Dedifferentiated amniotic fluid mesenchymal stem cell (primary cell): ENCODE measurements at regions not wholly inside any gene's neighbourhood (a gene's known extent, or its start where the extent isn't known, plus 50 kb on each side); places are given as distances from the start of the nearest gene placed in this dataset.

Source experiments
- DNase-seq: peaks from one replicate; pipeline ENCODE4 v3.0.0-alpha.2; 2016; ENCODE audit errors: extremely low spot score

DNA sequence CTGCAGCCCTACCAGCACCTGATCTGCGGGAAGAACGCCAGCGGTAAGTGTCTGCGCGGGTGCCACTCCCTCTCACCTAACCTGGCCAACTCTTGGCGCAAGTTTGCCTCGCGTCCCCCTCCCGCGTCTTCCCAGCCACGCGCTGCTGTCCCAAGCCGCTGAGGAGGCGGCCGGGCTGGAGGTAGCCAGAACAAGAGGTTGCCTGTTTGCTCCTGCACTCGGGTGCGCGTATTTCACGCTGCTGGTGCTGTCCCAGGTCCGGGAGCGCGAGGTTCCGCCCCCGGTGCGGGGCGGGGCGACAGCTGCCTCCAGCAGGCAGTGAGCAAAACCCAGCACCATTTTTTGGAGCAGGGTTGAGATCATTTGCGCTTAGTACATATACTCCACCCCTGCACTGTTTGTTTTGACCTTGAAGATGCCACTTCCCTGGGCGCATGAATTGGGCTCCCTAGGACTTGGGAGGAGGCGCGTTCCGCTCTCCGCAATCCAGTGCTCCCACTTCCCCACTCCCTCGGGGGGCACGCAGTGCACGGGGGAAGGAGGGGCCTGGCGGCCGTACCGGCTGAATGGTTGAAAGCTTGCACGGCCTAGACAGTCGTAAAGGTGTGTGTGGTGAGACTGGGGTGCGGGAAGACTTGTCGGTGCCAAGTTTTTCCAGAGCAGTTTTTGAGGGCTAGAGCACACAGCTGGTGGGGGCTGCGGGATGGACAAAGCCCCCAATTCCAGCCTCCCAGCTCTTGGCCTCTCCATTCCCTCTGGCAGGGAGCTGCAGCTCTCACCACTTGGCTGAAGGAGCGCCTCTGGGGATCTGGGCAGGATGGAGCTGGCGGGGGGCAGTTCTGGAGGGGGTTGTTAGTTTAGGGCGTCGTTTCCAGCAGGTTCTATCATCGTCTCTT, 226.9 kb upstream of the CRY1 start:
- DNase-seq: no peak

DNA sequence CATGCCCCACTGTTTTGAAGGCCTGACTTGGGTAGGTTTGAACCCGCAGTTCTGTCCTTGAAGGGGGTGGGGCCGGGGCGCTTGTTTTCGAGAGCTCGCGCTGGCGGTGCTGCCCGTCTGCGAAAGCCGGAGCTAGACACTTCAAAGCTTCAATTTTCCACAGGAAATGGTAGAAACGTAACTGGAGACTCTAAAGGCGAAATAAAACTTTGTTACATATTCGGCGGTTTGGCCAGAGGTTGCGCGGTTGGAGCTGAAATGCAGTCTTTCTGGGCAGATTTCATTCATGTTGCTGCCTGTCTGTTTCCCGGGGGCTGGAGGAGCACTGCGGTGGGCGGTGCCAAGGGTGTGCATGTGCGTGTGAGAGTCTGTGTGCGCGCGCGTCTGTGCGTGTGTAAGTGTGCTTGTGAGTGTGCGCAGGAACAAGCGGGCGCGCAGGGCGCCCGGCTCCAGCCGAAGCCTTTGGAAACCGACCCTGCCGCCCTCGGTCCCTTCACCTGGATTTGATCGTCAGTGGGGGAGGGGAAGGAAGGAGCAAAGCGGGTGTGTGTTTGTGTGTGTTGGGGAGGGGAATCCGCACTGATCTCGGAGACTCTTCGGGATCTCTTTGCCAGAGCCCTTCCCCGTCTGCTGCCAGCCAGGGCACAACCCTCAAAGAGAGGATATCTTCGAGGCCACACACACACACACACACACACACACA, 227.7 kb upstream of the CRY1 start:
- no peak for DNase-seq

DNA sequence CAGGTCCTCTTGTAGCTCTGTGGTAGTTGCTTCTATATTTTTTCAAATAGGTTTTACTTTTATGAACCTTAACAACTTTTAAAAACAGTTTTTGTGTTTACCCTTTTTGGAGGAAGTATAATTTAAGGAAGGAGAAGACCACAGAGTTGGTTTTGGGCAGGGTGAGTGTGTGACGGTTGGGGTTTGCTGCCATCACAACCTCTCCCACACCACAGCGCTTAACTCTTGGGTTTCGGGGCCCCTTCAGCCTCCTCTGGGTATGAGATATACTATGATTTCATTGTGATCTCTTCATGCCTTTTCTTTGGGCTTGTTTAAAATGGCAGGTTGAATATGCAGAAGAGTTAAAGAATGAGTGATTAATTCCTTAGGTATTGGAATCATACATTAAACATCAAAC, 228.7 kb upstream of the CRY1 start:
- no peak for DNase-seq

DNA sequence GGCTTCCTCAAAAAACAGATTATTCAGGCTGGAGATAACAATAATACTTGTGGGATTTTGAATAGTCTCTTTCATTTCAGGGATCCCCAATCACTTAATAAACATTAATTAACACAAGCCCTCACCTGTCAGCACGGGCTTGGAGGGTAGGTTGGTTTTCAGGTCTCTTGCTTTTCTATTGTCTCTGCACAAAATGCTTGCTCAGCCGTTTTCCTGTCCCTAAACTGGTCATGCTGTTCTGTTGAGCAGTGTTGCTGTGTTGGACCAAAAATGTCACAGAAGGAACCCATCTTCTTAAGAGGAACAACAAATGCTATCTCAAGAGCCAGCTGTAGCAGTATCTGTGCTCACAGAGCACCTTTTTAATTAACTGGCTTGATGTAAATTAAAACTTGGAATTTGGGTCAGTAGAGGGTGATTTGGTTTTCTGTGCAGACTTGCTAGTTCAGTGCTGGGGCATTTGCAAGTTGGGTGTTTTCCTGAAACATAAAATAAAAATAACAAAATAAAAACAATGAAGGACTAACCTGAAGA, 231.8 kb upstream of the CRY1 start:
- no peak for DNase-seq

DNA sequence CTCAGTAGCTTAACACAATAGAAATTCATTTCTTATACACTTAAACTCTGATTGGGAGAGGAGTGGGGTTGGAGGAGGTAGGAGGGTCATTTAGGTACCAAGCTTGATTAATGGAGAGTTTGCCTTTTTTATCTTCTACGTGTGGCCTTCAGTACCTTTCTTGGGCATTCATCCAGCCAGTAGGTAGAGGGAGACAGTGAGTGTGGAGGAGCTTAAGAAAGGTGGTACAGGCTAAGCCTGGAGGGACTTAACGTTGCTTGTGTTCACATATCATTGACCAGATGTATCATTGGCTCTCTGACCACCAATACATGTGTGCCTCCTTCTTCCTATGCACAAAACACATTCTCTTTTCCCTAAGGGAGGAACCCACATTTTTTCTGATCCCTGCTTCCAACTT, 232.9 kb upstream of the CRY1 start:
- no peak for DNase-seq

DNA sequence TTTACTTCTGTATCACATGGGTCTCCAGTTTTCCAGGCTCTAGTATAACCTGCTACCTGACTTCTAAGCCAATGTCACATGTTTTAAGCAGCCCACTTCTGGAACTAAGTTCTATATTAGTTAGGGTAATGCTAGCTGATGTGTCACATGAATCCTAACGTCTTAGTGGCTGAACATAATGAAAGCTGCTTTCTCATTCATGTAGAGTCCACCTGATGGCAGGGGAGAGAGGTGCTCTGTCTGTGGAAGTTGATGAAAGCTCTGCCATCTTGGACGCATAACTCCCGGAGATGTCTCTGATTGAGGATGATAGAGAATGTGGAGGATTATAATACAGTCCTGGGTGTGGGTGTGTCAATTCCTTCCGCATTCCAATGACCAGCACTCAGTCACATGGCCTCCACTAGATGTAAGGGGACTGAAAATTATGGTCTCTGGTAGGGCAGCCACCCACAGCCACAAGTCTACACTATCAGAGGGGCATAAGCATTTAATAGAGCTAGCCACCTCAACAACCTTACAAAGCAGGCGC, 234.4 kb upstream of the CRY1 start:
- DNase-seq: no peak

DNA sequence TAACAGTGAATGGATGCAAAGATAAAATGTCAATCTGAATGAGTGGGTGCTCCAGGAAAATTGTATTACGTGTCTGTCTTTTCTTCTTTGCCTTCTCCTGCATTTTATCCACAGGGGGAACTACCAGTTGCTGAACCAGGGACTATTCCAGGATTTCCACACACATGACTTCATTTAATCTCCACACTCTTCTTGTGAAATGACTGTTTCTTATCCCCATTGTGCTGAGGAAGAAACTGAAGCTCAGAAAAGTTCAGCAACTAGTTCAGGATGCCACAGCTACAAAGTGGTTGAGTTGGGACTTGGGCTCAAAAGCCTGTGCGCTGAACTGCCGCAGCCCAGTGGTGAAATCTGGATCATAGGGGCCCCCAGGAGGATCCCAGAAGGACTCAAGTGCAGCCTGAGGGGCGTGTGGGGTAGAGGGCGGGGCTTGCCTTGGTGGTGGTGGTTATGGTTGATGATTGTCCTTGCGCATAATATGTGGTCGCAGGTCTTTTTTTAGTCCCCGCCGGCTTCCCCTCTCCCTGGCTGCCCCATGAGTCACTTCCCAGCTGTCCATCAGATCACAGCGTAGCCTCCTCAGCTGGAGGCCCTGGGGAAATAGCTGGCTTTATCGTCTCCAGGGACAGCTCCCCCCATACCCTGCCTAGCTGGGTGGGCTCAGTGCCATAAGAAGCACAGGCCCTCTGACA, 235.2 kb upstream of the CRY1 start:
- no peak for DNase-seq

DNA sequence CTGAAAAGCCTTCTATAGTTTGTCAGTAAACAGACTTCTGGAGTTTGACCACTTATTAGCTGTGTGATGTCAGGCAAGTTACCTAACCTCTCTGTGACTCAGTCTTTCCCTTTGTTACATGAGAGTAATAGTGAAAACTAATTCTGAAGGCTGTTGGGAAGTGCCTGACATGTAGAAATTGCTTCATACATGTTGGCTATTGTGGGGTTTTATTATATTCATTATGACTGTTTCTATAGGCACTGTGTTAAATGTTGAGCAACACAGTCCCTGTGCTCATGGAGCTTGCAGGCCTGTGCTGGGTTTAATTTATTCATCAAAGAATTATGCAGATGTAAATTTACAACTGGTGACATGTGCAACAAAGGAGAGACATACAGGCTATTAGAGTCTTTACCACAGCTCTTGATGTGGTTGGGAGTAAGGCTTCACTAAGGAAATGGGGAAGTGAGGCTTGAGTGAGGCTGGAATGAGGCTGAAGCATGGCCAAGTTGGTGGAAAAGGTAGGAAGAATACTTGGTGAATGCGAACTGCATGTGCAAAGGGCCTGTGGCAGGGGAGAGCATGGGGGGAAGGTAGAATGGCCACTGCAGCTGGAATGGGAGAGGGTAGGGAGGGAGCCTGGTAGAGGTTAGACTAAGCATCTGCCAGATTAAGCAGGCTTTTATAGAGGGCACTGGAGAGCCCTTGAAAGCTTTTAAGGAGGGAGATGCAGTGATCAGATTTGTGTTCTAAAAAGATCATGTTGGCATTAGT, 236.4 kb upstream of the CRY1 start:
- DNase-seq: no peak

DNA sequence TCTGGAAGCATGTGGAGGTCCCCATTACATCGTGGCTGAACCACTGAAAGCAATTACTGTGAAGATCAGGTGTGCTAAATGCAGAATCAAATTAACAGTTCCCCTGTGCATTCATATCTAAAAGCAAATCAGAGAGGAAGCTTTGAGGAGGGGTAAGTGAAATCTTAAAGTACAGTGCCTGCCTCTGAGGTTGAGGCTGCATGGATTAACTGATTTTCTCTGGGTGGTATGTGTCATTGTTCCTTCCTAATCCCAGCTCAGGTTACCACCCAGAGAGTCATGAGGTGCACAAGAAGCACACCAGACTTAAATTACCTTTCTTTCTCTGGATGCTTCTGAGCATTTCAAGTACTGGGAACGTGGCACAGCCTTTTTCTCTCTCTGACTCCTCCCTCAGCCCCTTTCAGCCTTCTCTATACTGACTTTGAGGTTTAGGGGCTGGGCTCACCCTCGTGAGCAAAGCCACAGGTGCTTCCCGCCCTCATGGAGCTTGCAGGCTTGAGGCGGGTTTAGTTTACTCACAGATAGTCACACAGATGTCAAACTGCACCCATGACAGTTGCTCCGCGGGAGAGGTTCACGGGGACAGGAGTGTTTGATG, 237.6 kb upstream of the CRY1 start:
- no peak for DNase-seq

DNA sequence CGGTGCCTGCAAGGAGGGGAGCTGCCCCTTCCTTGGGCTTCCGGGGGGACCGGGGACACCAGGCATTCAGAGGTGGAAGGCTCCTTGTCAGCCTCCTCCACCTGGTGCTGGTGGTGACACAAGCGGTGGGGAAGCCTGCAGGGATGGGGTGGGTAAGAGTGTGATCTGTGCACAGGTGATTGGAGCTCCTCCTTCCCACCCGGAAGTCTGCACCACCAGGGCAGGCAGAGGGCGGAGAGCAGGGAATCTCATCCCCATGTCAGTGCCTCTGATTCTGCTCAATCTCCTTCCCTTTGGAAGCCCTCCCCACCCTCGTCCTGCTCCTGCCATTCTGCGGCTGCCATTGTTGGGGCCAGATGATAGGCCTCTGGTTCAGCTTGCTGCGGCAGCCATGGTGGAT, 238.1 kb upstream of the CRY1 start:
- no peak for DNase-seq

DNA sequence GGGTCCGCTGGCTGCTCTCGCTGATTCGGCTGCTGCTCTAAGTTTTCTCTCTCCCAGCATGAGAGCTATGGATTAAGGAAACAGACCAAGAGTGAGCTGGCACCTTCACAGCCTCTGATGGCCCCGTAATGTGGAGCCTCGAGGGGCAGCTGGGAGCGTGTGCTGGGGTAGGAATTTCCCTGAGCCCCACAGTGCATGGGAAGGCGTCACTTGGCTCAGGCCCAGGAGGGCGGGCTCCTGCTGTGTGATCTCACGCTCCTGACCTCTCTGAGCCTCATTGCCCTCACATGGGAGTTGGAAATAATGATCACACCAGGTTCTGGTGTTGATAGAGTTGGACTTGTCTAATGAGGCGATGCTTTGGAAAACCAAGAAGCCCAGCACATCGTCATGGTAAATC, 238.6 kb upstream of the CRY1 start:
- no peak for DNase-seq

DNA sequence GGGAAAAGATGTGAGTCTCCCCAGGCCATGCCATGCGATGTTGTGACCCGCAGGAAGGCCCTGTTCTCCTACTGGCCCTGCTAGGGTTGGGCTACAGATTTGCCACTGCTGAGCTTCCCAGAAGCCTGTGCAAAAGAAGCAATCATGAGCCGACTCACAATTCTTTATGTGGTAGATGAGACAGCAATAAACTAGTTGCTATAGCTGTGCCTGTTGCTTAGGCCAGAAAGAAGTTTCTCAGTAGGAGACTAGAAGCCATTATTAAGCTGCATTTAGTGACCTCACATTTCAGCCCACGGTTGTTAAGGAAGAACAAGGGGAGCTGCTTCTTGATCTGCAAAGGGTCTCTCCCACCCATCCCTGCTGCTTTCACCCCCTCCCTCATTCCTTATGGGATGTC, 239.4 kb upstream of the CRY1 start:
- DNase-seq: no peak

DNA sequence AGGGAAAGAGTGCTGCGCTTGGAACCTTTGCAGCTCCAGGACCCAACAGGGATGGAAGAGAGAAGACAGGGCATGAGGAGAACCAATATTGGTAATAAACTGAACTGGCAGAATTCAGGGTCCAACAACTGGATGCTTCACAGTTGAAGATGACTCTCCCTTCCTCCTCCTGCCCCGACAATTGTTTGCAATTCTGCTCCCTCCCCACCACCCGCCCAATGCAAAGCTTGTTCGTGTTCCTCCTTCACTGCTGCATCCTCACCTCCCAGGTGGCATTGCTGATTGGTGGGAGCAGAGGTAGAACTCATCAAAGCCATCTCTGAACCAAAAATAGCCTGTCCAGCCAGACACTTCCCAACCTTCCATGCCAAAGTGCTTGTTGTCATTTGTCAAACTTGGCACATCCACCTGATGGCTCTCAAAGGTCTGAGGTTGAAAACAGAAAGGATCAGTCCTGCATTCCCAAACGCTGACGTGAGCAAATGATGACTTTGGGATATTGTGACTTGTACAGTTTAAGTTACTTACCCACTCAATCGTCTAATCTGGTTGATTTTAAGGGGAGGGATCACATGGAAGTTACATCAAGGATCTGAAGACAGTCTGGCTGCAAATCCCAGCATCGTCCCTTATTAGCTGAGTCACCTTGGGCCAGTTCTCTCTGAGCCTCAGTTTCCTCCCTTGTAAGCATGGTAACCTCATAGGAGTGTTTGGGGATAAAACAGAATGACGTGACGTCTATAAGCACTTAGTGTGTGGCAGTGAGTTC, 242.6 kb upstream of the CRY1 start:
- DNase-seq: no peak

DNA sequence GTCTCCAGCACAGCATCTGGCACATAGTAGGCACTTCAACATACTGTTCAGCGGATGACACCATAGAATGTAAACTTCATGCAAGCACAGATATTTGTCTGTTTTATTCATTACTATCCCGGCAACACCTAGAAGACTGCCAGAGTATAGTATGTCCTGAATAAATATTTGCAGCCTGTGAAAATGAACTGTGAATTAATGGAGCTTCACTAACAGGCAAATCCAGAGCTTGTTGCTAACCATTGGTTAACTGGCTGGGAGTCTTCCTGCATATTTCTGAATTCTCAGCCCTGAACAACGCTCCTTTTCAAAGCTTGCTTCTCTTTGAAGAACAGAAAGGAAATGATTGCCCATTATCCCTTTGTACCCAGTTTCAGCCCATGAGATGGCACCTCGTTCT, 243.3 kb upstream of the CRY1 start:
- no peak for DNase-seq

DNA sequence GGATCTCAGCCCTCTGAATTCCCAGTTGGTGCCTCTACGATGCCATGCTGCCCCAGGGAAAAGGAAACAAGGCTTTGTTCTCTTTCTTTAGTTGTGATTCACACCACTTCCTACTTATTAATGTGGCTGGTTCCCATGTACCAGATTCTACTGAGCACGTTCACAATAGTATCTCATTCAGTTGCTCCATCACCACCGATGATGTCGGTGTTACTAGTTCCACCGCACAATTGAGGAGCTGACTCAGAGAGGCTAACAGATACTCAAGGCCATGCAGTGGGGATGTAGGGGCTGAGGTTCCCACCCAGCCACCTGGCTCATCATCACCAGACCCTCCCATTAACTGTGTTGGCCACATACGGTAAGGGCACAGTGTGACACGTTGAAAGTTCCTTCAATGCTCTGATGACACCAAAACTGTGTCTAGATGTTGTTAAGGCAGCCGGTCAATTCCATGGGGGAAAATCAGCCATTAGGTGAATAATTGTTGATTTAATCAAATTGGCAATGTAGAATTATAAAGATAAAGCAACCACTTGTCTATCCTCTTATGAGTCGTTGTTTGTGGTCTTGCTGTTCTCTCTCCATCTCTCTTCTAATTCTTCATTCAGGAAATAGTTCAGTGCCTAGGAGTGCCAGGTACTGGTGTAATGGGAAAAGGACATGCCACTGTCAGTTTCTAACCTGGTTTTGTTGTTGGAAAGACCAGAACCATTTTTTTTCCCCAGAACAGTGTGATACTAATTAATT, 244.2 kb upstream of the CRY1 start:
- DNase-seq: no peak

DNA sequence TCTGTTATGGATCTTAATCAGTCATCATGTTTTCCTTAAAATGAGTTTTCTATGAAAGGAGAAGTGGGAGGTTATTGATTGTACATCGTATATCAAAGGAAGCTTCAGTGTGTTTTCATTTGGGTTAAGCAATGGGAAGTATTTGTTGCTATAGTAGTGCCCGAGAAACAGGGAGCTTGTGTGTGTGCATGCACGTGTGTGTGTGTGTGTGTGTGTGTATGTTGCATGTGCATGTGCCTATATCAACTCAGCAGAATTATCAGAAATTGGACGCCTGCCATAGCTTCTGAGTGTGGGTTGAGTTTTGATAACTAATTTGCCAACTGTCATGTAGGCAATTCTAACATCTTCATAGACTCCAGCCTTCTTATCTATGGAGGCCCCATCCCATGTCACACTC, 246.1 kb upstream of the CRY1 start:
- no peak for DNase-seq

DNA sequence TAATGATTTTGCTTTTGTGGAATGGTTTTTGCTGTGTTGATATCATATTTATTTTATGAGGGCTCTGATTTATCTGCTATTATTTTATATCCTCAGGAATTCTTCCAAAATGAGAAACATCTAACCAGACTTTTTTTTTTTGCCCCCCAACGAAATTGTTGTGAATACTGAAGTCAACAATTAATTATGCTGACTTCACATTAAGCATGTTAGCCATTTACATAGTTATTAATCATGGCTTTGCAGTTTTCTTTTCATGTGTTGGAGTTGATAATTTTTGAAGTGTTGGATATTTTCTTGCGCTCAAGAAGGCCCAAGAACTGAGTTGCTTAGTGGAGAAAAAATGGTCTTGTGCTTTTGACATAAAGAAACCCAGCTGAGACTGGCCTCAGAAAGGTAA, 246.6 kb upstream of the CRY1 start:
- DNase-seq: no peak

DNA sequence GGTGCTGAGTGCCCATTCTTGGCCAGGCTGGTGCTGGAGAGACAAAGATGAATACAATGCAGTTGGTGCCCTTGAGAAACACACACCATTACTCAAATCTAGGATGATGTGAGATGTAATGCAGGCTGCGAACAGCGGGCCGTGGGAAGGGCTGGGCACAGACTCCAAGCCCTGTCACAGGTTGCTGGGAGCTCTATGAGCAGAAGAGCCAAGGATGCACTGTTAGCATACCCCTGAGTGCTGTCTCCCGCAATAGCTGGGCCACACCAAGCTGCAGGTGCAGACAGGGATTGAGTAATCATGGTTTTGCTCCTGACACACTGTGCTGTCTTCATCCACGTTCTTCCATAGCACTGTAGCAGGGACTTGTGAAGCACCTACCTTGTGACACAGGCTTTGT, 247.5 kb upstream of the CRY1 start:
- no peak for DNase-seq

DNA sequence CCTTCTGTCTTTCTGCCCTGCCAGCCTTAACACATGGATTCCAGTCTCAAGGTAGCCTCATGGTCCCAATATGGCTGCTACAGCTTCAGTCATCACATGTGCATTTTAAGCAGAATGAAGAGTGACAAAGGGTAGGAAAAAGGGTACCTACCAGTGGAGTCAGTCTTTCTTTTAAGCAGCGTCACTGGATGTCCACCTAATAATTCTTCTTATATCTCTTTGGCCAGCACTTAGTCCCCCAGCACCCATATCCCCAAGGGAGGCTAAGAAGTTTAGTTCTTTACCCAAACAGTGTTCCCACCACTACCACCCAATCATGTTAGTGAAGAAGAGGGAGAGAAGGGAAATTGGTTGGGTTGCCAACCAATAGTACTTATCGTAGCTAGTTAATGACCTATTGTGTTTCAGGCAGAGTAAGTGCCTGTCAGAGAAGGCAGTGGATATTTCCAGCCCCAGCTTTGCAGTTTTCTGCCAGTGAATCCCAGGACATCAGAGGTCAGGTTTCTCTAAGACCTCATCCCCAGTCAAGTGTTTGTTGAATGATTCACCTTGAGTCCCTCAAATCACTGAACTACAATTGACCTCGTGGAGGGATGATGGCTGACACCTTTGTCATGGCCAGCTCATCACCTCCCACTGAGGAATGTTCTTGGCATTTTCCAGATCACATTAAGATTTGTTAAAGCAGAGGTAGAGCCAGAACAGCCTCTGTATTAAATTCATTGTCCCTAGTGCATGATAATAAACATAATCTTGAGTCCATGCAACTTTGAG, 250.9 kb upstream of the CRY1 start:
- no peak for DNase-seq
